Lower leg skin (tissue), 4 donors: ENCODE measurements at regions not wholly inside any gene's neighbourhood (a gene's known extent, or its start where the extent isn't known, plus 50 kb on each side); places are given as distances from the start of the nearest gene placed in this dataset.

ENCODE experiments used
- DNase-seq, 2 donors: peaks; one replicate each; pipeline ENCODE4 v3.0.0-alpha.2; 2019; ENCODE audit warnings: low spot score in 2 of 2
- H3K4me3 ChIP-seq: fragments of 200-600 bp; sonication (generic); 2 replicates; pipeline ENCODE4 v1.5.1; 2017; ENCODE audit warnings: mild to moderate bottlenecking, low read depth; ENCODE audit not compliant: poor library complexity, severe bottlenecking
- CTCF ChIP-seq, 3 donors: fragments of 450-650 bp; IDR thresholded peaks; one replicate each; pipeline ENCODE4 v1.5.1; 2016; ENCODE audit warnings: antibody characterized with exemption in 3 of 3, mild to moderate bottlenecking in 3 of 3, moderate library complexity in 2 of 3
- POLR2A ChIP-seq, 2 donors: fragments of 450-650 bp; IDR thresholded peaks; one replicate each; pipeline ENCODE4 v1.6.1; 2016 to 2017; ENCODE audit warnings: antibody characterized with exemption in 2 of 2, mild to moderate bottlenecking in 1 of 2, moderate library complexity in 1 of 2
- WGBS, 2 donors: methylation state at CpG; one replicate each; pipeline ENCODE4 v1.1.5; 2018; 5-methylcytosine and 5-hydroxymethylcytosine counted together
- intact Hi-C: fragments of 100-400 bp; cut with DNase I; formaldehyde crosslinking; loops from one replicate; pipeline ENCODE4 v1.15.0; 2023; ENCODE audit warnings: low total_unique reads

GRCh38 chr1:67965995-67966665 lies 84.3 kb downstream of the DIRAS3 start:
- 95% methylated on average over 2 of the region's 2 CpGs for WGBS, 2 donors

GRCh38 chr1:67963263-67963662 lies 87.2 kb downstream of the DIRAS3 start:
- DNase-seq: no peak
- TF ChIP-seq CTCF (IDR thresholded peaks at IDR 0.05) (no peak), POLR2A (IDR thresholded peaks at IDR 0.05) (no peak)
- no peak overlapping the region for H3K4me3 ChIP-seq
- intact Hi-C loops: no loop called here

More at GRCh38 chr1:67965995-67966665, 84.3 kb downstream of the DIRAS3 start:
- no peak overlapping the region for H3K4me3 ChIP-seq
- TF ChIP-seq CTCF (IDR thresholded peaks at IDR 0.05) (no peak), POLR2A (IDR thresholded peaks at IDR 0.05) (no peak)
- no peak for DNase-seq
- intact Hi-C loops: no loop called here

DNA sequence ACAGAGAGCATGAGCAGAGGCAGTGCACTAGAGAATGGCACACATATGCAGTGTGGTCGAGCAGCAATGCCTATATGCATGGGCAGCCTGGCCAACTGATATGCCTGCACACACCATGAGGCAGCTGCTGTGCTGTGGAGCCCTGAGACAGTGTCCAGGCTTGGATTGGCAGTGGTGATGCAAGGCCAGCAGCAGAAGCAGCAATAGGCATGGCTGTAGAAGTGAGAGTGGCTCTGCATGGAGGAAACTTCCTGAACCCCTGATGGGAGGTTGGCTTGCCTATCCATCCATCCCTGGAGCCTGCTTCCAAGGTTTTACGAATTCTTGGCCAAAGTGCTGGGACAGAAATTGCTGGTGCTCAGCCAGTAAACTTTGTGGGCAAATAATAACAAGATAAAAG lies 89.7 kb downstream of the DIRAS3 start:
- WGBS, 2 donors: 75 to 77% methylated on average over 2 of the region's 2 CpGs
- TF ChIP-seq CTCF (IDR thresholded peaks at IDR 0.05): no peak
- TF ChIP-seq POLR2A (IDR thresholded peaks at IDR 0.05): no peak
- no peak for DNase-seq
- no peak overlapping the region for H3K4me3 ChIP-seq
- intact Hi-C loops: no loop called here

- no peak for DNase-seq
- WGBS, 2 donors: 100% methylated on average over 1 of the region's 1 CpG
- TF ChIP-seq POLR2A (IDR thresholded peaks at IDR 0.05) (no peak), CTCF (IDR thresholded peaks at IDR 0.05) (no peak)
- H3K4me3 ChIP-seq: no peak overlapping the region
- intact Hi-C loops: no loop called here
Observed at GRCh38 chr1:67958472-67958871, 92.0 kb downstream of the DIRAS3 start.

GRCh38 chr1:67957066-67957465 lies 93.4 kb downstream of the DIRAS3 start:
- intact Hi-C loops: no loop called here
- DNase-seq: peak in 1 of 2 donors; percentile 18
- no peak overlapping the region for H3K4me3 ChIP-seq
- no peak for TF ChIP-seq POLR2A (IDR thresholded peaks at IDR 0.05)
- no peak for TF ChIP-seq CTCF (IDR thresholded peaks at IDR 0.05)
- WGBS, 2 donors: 52 to 69% methylated on average over 5 of the region's 5 CpGs

DNA sequence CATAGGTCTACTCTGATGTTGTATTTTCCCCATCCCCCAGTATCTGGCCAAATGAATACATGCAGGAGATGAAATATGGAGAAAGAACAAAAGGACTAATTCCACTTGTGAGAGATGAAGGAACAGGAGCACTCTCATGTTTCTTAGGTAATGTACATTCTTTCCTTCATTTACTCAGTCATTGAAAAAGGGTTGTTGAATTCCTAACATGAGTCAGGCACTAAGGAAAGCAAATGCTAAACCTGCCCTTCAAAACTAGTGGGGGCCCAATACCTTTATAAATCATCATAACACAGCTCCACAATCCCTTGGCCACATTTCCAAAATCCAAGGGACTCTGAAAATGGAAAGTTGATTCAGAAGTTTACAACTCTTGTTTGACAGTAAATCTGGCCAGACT lies 94.3 kb downstream of the DIRAS3 start:
- no peak for TF ChIP-seq POLR2A (IDR thresholded peaks at IDR 0.05)
- no peak for TF ChIP-seq CTCF (IDR thresholded peaks at IDR 0.05)
- DNase-seq: no peak
- intact Hi-C loops: no loop called here
- no peak overlapping the region for H3K4me3 ChIP-seq
